Neural cell (in vitro differentiated cells): ENCODE measurements at regions not wholly inside any gene's neighbourhood (a gene's known extent, or its start where the extent isn't known, plus 50 kb on each side); places are given as distances from the start of the nearest gene placed in this dataset.

Source experiments
- EP300 ChIP-seq: fragments of 450-650 bp; conservative IDR thresholded peaks from 2 replicates; pipeline ENCODE4 v1.6.1; 2014; ENCODE audit warnings: antibody characterized with exemption, mild to moderate bottlenecking, moderate library complexity; ENCODE audit not compliant: poor library complexity, severe bottlenecking
- EZH2 ChIP-seq: fragments of 200-600, 300-800 bp; shearing (Covaris generic), sonication (generic); IDR thresholded peaks from 2 replicates; pipeline ENCODE4 v1.6.1; 2014; ENCODE audit warnings: antibody characterized with exemption, low read length, borderline replicate concordance, mild to moderate bottlenecking; ENCODE audit not compliant: insufficient read depth, poor library complexity, severe bottlenecking
- POLR2AphosphoS5 ChIP-seq: IDR thresholded peaks from 2 replicates; pipeline ENCODE4 v1.6.1; 2012
- RAD21 ChIP-seq: fragments of 450-650 bp; conservative IDR thresholded peaks from 2 replicates; pipeline ENCODE4 v1.6.1; 2014; ENCODE audit warnings: antibody characterized with exemption, mild to moderate bottlenecking, moderate library complexity
- SMC3 ChIP-seq: fragments of 450-650 bp; conservative IDR thresholded peaks from 2 replicates; pipeline ENCODE4 v1.6.1; 2014; ENCODE audit warnings: antibody characterized with exemption, mild to moderate bottlenecking, moderate library complexity; ENCODE audit not compliant: poor library complexity
- TF ChIP-seq, protein P1 (sequence below): fragments of 450-650 bp; IDR thresholded peaks from 2 replicates; pipeline ENCODE4 v1.5.1; 2014; ENCODE audit warnings: antibody characterized with exemption, mild to moderate bottlenecking, moderate library complexity; ENCODE audit not compliant: poor library complexity, severe bottlenecking
- TF ChIP-seq, protein P2 (sequence below): IDR thresholded peaks from 2 replicates; pipeline ENCODE4 v1.6.1; 2012; ENCODE audit warnings: borderline replicate concordance

DNA sequence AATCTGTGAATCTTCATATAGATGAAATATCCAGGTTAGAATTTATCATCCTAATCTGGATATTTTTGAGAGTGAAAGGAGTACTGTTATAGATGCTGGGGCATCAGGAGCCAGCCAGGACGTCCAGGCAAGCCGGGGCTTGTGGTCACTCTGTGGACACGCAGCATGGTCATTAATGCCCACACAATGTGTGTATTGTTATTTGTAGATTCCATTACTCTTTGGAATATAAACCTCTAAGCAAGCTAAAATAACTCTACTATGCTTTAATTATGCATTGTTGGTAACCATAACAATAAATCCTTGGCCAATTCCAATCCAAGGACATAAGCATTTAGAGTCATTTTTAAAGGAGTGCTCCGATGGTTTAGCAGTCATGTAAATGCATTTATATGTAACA, 137.9 kb downstream of the TM9SF2 start:
- no peak for TF ChIP-seq EP300
- TF ChIP-seq, protein P1, sequence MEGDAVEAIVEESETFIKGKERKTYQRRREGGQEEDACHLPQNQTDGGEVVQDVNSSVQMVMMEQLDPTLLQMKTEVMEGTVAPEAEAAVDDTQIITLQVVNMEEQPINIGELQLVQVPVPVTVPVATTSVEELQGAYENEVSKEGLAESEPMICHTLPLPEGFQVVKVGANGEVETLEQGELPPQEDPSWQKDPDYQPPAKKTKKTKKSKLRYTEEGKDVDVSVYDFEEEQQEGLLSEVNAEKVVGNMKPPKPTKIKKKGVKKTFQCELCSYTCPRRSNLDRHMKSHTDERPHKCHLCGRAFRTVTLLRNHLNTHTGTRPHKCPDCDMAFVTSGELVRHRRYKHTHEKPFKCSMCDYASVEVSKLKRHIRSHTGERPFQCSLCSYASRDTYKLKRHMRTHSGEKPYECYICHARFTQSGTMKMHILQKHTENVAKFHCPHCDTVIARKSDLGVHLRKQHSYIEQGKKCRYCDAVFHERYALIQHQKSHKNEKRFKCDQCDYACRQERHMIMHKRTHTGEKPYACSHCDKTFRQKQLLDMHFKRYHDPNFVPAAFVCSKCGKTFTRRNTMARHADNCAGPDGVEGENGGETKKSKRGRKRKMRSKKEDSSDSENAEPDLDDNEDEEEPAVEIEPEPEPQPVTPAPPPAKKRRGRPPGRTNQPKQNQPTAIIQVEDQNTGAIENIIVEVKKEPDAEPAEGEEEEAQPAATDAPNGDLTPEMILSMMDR: no peak
- no peak for TF ChIP-seq RAD21
- no peak for TF ChIP-seq EZH2
- TF ChIP-seq POLR2AphosphoS5: no peak
- TF ChIP-seq SMC3: no peak
- TF ChIP-seq, protein P2, sequence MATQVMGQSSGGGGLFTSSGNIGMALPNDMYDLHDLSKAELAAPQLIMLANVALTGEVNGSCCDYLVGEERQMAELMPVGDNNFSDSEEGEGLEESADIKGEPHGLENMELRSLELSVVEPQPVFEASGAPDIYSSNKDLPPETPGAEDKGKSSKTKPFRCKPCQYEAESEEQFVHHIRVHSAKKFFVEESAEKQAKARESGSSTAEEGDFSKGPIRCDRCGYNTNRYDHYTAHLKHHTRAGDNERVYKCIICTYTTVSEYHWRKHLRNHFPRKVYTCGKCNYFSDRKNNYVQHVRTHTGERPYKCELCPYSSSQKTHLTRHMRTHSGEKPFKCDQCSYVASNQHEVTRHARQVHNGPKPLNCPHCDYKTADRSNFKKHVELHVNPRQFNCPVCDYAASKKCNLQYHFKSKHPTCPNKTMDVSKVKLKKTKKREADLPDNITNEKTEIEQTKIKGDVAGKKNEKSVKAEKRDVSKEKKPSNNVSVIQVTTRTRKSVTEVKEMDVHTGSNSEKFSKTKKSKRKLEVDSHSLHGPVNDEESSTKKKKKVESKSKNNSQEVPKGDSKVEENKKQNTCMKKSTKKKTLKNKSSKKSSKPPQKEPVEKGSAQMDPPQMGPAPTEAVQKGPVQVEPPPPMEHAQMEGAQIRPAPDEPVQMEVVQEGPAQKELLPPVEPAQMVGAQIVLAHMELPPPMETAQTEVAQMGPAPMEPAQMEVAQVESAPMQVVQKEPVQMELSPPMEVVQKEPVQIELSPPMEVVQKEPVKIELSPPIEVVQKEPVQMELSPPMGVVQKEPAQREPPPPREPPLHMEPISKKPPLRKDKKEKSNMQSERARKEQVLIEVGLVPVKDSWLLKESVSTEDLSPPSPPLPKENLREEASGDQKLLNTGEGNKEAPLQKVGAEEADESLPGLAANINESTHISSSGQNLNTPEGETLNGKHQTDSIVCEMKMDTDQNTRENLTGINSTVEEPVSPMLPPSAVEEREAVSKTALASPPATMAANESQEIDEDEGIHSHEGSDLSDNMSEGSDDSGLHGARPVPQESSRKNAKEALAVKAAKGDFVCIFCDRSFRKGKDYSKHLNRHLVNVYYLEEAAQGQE: no peak
